Large intestine (tissue), 3 donors: ENCODE measurements at regions not wholly inside any gene's neighbourhood (a gene's known extent, or its start where the extent isn't known, plus 50 kb on each side); places are given as distances from the start of the nearest gene placed in this dataset.

Experiments
- DNase-seq, 2 donors: peaks; one replicate each; pipeline versions ENCODE4 v3.0.0 to v3.0.0-alpha.2; 2013
- H3K27ac ChIP-seq: one replicate; pipeline ENCODE4 v1.5.1; 2013; ENCODE audit warnings: low read length
- H3K27me3 ChIP-seq: 2 replicates; pipeline ENCODE4 v1.6.1; 2013; ENCODE audit warnings: low read length; ENCODE audit not compliant: control insufficient read depth, insufficient read depth
- H3K36me3 ChIP-seq: 2 replicates; pipeline ENCODE4 v1.6.1; 2013; ENCODE audit warnings: low read length; ENCODE audit not compliant: control insufficient read depth, insufficient read depth
- H3K4me1 ChIP-seq: one replicate; pipeline ENCODE4 v1.6.1; 2013; ENCODE audit warnings: low read length; ENCODE audit not compliant: control insufficient read depth, insufficient read depth
- H3K4me3 ChIP-seq: one replicate; pipeline ENCODE4 v1.5.1; 2013; ENCODE audit warnings: low read length
- H3K9me3 ChIP-seq: one replicate; pipeline ENCODE4 v1.6.1; 2013; ENCODE audit warnings: mild to moderate bottlenecking, low read depth, low read length, moderate library complexity; ENCODE audit not compliant: control insufficient read depth
- WGBS: methylation state at CpG from one replicate; pipeline ENCODE4 v1.1.5; 2013; ENCODE audit warnings: low lambda C conversion rate; ENCODE audit not compliant: insufficient coverage; 5-methylcytosine and 5-hydroxymethylcytosine counted together

- H3K27ac ChIP-seq = no peak overlapping the region
- DNase-seq = no peak
- H3K4me3 ChIP-seq = no peak overlapping the region
- H3K9me3 ChIP-seq = peaks cover 8% of the 10 kb centered on the region
- WGBS = no CpG with 5 or more reads among the region's 1 CpG
- H3K4me1 ChIP-seq = no peaks in the 10 kb centered on the region
- H3K27me3 ChIP-seq = no peaks in the 10 kb centered on the region
- peaks cover 3% of the 10 kb centered on the region for H3K36me3 ChIP-seq
Measured at GRCh38 chr17:63366241-63366566, 79.9 kb downstream of the CYB561 start.

- Histone ChIP-seq H3K9me3 (no peaks in the 10 kb centered on the region), H3K4me1 (no peaks in the 10 kb centered on the region), H3K27me3 (no peaks in the 10 kb centered on the region), H3K4me3 (no peak overlapping the region), H3K27ac (no peak overlapping the region), H3K36me3 (no peaks in the 10 kb centered on the region)
- no CpG with 5 or more reads among the region's 4 CpGs for WGBS
- DNase-seq = no peak
Measured at GRCh38 chr17:63369233-63369632, 76.9 kb downstream of the CYB561 start.

- no peak for DNase-seq
- Histone ChIP-seq H3K27ac (no peak overlapping the region), H3K9me3 (no peaks in the 10 kb centered on the region), H3K36me3 (no peaks in the 10 kb centered on the region), H3K4me3 (no peak overlapping the region), H3K4me1 (no peaks in the 10 kb centered on the region), H3K27me3 (no peaks in the 10 kb centered on the region)
- WGBS = 67% methylated on average over 1 of the region's 8 CpGs
Measured at GRCh38 chr17:63370696-63371095, 75.4 kb downstream of the CYB561 start.

GRCh38 chr17:63376949-63377348, 69.2 kb downstream of the CYB561 start:
- no peaks in the 10 kb centered on the region for H3K4me1 ChIP-seq
- H3K27ac ChIP-seq = no peak overlapping the region
- H3K9me3 ChIP-seq = no peaks in the 10 kb centered on the region
- no peaks in the 10 kb centered on the region for H3K27me3 ChIP-seq
- H3K36me3 ChIP-seq = peaks cover 3% of the 10 kb centered on the region
- WGBS = no CpG with 5 or more reads among the region's 3 CpGs
- H3K4me3 ChIP-seq = no peak overlapping the region
- no peak for DNase-seq

GRCh38 chr17:63378411-63379375, 67.4 kb downstream of the CYB561 start:
- H3K36me3 ChIP-seq = peaks cover 3% of the 10 kb centered on the region
- H3K4me3 ChIP-seq = no peak overlapping the region
- 100% methylated on average over 2 of the region's 3 CpGs for WGBS
- DNase-seq = no peak
- H3K27ac ChIP-seq = no peak overlapping the region
- H3K27me3 ChIP-seq = no peaks in the 10 kb centered on the region
- no peaks in the 10 kb centered on the region for H3K4me1 ChIP-seq
- H3K9me3 ChIP-seq = no peaks in the 10 kb centered on the region

- Histone ChIP-seq H3K27ac (no peak overlapping the region), H3K4me3 (no peak overlapping the region), H3K4me1 (no peaks in the 10 kb centered on the region), H3K27me3 (no peaks in the 10 kb centered on the region), H3K36me3 (peaks cover 3% of the 10 kb centered on the region), H3K9me3 (no peaks in the 10 kb centered on the region)
- no peak for DNase-seq
- 100% methylated on average over 2 of the region's 5 CpGs for WGBS
Measured at GRCh38 chr17:63379636-63380035, 66.5 kb downstream of the CYB561 start.

- H3K9me3 ChIP-seq = no peaks in the 10 kb centered on the region
- H3K27me3 ChIP-seq = no peaks in the 10 kb centered on the region
- no peak overlapping the region for H3K4me3 ChIP-seq
- no peaks in the 10 kb centered on the region for H3K4me1 ChIP-seq
- H3K27ac ChIP-seq = no peak overlapping the region
- WGBS = 64% methylated on average over 3 of the region's 4 CpGs
- H3K36me3 ChIP-seq = peaks cover 3% of the 10 kb centered on the region
- peak in 1 of 2 donors; percentile 63 for DNase-seq
Measured at GRCh38 chr17:63381101-63381729, 64.9 kb downstream of the CYB561 start.

GRCh38 chr17:63382136-63382535, 64.0 kb downstream of the CYB561 start:
- H3K9me3 ChIP-seq = no peaks in the 10 kb centered on the region
- H3K27ac ChIP-seq = no peak overlapping the region
- 92% methylated on average over 2 of the region's 2 CpGs for WGBS
- H3K4me1 ChIP-seq = no peaks in the 10 kb centered on the region
- DNase-seq = no peak
- peaks cover 3% of the 10 kb centered on the region for H3K36me3 ChIP-seq
- no peaks in the 10 kb centered on the region for H3K27me3 ChIP-seq
- H3K4me3 ChIP-seq = no peak overlapping the region
